HG02840 (cell line): ENCODE measurements at regions not wholly inside any gene's neighbourhood (a gene's known extent, or its start where the extent isn't known, plus 50 kb on each side); places are given as distances from the start of the nearest gene placed in this dataset.

Source experiments
- ATAC-seq: cut with Tn5 transposase; IDR thresholded peaks from one replicate; pipeline ENCODE4 v1.9.1; 2021; ENCODE audit warnings: mild to moderate bottlenecking, moderate library complexity, moderate number of reproducible peaks; ENCODE audit not compliant: unreplicated experiment, low FRiP score

- no peak for ATAC-seq
Measured at GRCh38 chr18:38464024-38464423, 898.4 kb upstream of the CELF4 start.

GRCh38 chr18:38460657-38461056, 895.1 kb upstream of the CELF4 start:
- no peak for ATAC-seq

DNA sequence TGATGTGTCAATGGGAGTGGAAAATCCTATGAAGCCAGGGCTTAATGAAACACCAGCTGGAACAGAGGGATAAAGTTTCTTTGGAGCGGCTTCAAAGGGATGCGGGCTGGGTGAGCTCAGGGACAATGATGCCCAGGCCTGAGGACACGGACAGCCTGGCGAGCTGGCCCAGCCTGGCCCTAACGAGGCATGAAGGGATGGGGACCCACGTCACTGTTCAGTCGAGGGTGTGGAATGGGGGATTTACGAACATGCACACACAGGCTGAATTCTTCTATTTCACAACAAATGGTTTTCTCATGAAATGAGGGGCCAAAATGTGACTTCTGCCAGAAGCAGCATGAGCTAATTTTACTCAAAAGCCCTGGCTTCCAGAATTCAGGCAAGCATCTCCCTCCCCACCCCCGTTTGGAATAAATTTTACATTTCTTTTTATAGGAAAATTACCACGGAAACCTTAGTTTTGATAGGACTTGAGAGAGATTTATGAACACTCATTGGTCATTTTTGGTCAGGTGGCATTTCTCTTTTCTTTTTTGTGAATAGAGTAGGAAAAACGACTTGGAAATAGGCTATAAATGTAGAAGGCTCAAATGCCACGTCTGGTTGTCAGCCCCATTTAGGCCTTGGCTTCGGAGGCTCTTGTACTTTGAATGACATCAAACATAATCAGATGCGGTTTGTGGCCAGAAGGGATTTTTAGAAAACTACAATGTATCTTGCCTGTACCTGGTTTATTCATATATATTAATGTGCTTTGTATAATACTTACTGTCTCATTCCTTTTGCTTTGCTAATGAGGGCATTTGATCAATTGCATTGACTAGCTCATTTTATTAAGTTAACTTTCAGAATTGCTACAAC, 893.8 kb upstream of the CELF4 start:
- ATAC-seq: no peak

- no peak for ATAC-seq
Measured at GRCh38 chr18:38458698-38459097, 893.1 kb upstream of the CELF4 start.

DNA sequence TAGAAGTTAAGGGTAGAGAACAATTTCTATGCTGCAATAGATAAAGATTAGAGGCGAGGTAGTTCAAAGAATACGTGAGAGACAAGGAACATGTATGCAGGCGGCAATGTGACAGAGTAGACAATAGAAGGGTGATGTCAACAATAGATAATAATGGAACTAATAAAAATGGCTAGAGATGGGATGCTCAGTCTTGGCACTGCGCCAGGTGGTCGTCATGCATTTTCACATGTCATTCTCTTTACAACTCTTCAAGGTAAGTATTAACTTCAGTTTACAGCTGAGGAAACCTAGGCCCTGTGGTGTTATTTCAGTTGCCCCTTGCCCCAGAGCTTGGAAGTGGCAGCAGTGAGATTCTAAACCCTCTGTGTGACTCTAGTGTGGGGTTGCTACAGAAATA, 890.7 kb upstream of the CELF4 start:
- ATAC-seq: no peak

DNA sequence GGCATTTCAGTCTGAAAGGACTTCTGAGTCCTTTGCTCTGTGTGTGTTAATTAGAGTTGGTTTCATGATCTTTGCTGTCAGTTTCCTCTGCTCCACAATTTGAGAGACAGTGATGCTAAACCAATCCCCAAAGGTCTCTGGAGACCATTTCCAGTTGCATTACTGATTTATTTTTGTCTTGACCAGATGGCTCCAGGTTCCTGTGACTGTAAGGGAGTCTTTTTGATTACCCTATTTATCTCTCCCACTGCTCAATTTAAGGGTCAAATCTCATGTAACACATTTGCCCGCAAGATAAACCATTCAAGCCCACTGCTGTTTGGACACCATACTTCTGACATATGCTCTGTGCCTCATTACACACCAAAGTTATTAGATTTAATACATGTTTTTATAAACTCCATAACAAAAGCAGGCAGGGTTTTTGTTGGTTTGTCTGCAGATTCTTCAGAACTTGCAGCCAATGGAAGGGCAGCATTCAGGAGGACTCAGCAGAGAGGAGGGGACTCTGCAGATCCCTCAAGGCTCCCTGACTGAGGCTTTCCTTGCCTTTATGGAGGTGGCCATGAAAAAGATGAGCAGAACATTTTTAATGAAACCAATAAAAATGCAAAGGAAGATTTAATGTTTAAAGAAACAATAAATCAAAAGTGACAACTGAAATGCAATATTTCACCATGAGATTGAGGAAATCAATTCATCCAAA, 889.3 kb upstream of the CELF4 start:
- no peak for ATAC-seq

GRCh38 chr18:38453880-38454279, 888.3 kb upstream of the CELF4 start:
- ATAC-seq: no peak

DNA sequence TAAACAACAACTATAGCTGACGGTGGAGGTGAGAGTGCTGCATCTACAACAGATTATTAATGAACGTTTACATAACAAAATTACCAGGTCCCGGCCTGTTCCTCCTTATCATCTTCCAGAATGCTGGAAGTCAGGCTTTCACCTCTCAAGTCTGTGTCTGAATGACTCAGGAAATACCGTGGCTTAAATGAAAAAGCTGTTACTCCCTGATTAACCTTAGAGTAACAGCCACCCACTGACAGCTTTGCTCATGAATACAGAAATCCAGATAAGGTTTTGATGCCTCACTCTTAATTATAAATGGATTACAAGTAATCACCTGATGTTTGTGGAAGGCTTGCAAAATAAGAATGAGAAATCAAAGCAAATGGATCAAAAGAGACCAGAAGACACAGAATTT, 885.3 kb upstream of the CELF4 start:
- no peak for ATAC-seq

GRCh38 chr18:38445804-38446145, 880.2 kb upstream of the CELF4 start:
- ATAC-seq: no peak

GRCh38 chr18:38444971-38445803, 879.6 kb upstream of the CELF4 start:
- no peak for ATAC-seq

GRCh38 chr18:38427736-38428135, 862.1 kb upstream of the CELF4 start:
- ATAC-seq: no peak

DNA sequence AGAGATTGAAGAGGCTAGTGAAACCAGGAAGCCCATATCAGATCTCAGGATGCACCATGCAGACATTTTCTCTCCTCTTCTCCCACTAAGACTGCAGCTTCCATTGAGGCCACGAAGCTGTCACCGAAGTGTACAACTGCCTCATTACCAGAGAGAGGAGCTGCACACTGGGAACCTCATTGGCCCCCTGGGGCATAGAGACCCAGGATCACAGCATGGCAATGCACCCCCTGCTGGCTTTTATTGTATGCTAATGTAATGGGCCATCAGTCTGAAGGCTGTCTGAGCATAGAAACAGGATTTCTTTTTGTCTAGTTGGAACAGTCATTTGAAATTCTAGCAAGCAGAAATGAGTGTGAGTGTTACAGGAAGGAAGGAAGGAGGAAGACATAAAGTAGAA, 861.6 kb upstream of the CELF4 start:
- ATAC-seq: no peak

GRCh38 chr18:38421872-38422615, 856.4 kb upstream of the CELF4 start:
- no peak for ATAC-seq

- ATAC-seq: no peak
Measured at GRCh38 chr18:38421021-38421420, 855.4 kb upstream of the CELF4 start.

- no peak for ATAC-seq
Measured at GRCh38 chr18:38420611-38421010, 855.0 kb upstream of the CELF4 start.

DNA sequence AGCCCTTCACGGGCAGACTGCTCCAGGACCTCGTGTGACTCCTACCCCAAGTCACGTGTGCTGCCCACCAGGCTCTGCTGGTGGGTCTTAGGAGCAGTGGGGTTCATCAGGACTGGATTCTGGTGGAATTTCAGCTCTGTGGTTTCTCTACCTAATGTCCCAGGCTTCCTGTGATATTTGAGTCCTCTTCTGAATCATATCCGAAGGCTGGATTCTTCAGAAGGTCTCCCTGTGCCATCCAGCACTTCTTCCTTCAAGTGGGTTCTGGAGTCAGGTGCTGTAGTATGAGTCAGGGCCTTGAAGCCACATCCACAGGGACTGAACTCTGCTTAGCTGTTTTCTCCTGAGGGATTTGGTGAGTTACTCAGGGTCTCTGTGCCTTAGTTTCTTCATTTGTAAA, 850.2 kb upstream of the CELF4 start:
- no peak for ATAC-seq

GRCh38 chr18:38413193-38413592, 847.6 kb upstream of the CELF4 start:
- ATAC-seq: no peak

GRCh38 chr18:38406607-38407006, 841.0 kb upstream of the CELF4 start:
- ATAC-seq: no peak

DNA sequence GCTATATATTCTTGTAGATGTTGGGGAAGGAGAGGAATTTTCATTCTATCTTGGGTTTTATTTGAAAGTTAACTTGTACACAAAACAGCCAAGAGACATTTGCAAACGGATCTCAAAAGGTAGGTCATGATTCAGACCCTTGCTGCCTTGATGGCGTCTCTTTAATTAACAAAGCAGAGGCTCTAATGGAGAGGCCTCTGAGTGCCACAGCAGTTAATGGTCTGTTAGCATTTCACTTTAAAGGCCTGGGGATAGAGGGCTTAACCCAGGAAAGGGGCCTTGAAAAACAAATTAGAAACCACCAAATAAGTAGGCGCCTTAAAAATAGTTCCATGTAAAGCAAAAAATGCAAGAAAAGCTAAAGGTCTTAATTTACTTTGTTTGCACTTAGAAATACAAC, 836.9 kb upstream of the CELF4 start:
- ATAC-seq: no peak

- ATAC-seq: no peak
Measured at GRCh38 chr18:38397094-38397493, 831.5 kb upstream of the CELF4 start.

DNA sequence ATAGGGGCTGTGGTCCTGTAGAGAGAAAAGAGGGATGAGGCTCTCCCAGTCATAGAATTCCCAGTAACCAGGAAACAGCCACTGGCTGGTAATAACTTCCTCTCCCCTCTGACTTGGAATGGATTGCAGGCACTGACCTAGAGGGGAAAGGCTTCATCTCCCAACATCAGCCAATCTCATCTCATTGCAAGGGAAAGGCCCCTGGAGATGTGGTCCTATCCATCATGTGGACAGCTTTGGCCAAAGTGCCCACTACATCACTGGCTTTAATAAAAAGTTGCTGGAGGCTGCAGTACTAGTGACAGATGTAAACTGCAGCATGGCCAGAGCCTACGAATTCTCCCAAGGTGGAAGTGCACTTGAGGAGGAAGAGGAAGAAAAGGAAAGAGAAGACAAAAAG, 820.5 kb upstream of the CELF4 start:
- no peak for ATAC-seq
